ENCODE measurements at regions not wholly inside any gene's neighbourhood (a gene's known extent, or its start where the extent isn't known, plus 50 kb on each side); places are given as distances from the start of the nearest gene placed in this dataset.
A peak's percentile ranks its signal among the peaks of the same experiment; 100 is the strongest.

DNA sequence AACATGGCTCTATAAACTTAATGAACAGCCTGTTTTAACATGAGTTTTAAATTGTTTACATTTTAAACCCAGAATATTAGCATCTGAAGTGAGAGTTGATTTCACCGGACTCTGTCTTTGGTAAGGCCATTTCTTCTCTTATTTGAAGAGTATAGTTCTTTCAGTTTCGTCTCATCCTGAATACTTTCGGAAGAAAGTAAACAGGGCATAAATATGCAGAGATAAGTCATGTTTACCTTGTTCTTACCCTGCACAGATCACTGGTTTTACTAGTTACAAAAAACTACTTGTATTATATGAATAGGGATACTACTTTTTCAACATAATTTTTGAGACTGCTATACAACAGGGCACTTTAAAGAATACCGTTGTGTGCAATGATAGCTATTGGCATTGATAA is 656.3 kb upstream of the ZNF608 start:
- no peak for FAIRE-seq
- no peak for TF ChIP-seq POLR2AphosphoS5 (IDR thresholded peaks at IDR 0.05; ENCODE audit: low read depth, low read length)
- TF ChIP-seq POLR2A (IDR thresholded peaks at IDR 0.05; ENCODE audit: low read depth, low read length) = no peak
- no peak for TF ChIP-seq TAF1 (IDR thresholded peaks at IDR 0.05; ENCODE audit: borderline replicate concordance, low read depth, low read length)
- no peak for DNase-seq (ENCODE audit: insufficient read length)

DNA sequence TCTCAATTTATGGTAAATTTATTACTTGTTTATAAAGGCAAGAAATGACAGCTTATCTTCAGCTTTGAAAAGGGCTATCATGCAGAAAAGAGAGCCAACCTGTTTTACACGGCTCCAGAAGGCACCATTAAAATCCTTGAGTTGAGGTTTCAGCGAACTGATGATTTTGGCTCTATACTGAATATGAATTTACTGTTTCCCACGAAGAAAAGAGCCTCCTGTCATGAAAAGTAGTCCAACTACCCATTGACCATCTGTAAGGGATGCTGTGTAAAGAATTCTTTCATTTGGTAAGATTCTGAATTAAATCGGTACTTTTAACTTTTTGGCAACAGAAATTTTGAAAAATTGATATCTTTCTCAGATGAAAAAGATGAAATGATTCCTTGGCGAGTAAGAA is 657.6 kb upstream of the ZNF608 start:
- TF ChIP-seq POLR2AphosphoS5 (IDR thresholded peaks at IDR 0.05; ENCODE audit: low read depth, low read length) (no peak), POLR2A (IDR thresholded peaks at IDR 0.05; ENCODE audit: low read depth, low read length) (no peak), TAF1 (IDR thresholded peaks at IDR 0.05; ENCODE audit: borderline replicate concordance, low read depth, low read length) (no peak)
- DNase-seq (ENCODE audit: insufficient read length) (no peak), FAIRE-seq (no peak)

DNA sequence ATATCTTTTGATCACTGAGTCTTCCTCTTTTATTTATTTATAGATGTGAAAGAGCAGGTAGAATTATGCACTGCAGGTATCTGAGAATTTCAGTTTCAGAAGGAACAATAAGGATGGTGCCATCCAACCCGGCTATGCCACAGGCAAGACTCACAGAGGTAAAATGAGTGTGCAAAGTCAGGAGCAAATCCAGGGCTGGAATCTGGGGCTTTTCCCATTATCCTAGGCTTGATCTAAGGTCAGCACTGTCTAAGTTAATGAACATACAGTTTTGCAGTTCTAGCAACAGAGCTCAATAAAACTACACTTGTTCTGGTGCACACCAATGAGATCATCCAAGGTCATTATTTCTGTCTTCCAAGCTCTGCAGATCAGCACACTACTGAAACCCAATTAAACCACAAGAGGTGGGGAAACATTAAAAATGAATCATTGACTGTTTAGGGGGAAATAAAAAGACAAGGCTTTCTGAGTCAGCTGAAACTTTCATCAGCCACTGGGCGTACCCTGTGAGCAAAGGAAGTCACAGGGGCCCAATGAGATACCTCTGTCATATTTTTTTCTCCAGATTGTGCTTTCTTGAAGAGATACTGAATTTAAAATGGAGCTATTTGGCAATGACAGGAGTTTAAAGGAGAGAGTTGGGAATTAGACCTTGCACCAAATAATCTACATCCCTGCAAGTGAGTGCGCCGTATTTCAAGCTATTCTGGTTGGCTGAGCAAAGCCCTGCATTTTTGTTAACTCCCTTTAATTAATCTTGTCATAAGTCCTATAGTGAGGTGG is 662.2 kb upstream of the ZNF608 start:
- DNase-seq (ENCODE audit: insufficient read length) (no peak), FAIRE-seq (peak; percentile 38)
- TF ChIP-seq TAF1 (IDR thresholded peaks at IDR 0.05; ENCODE audit: borderline replicate concordance, low read depth, low read length) = no peak
- no peak for TF ChIP-seq POLR2A (IDR thresholded peaks at IDR 0.05; ENCODE audit: low read depth, low read length)
- no peak for TF ChIP-seq POLR2AphosphoS5 (IDR thresholded peaks at IDR 0.05; ENCODE audit: low read depth, low read length)

DNA sequence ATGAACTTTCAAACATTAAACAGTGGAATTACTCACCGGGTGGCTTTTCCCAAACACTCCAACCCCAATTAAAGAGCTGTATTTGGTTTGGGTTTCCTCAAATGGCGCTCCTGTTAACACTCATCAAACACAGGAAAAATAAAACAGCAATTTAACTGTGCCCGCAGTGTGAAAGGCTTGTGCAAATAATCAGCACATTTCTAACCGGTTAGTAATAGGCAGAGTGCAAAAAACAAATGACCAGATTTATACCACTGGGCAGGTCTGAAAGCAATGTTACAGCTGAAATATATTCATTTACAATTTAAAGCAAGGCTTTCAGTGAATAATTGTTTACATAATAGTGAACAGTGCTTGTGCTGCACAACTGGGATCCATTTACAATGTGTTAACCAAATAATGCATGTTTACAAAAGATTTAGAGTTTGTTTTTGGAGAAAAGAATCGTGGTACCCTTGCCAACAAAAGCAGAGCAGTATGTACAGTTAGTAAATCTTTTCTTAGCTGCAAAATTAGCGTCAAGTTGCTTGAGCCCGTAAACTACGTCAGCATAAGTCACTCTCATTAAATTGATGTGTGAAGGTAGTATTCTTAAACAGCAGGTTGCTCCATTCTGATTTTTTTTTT is 662.9 kb upstream of the ZNF608 start:
- TF ChIP-seq POLR2AphosphoS5 (IDR thresholded peaks at IDR 0.05; ENCODE audit: low read depth, low read length) (no peak), TAF1 (IDR thresholded peaks at IDR 0.05; ENCODE audit: borderline replicate concordance, low read depth, low read length) (no peak), POLR2A (IDR thresholded peaks at IDR 0.05; ENCODE audit: low read depth, low read length) (no peak)
- DNase-seq (ENCODE audit: insufficient read length) (no peak), FAIRE-seq (no peak)

DNA sequence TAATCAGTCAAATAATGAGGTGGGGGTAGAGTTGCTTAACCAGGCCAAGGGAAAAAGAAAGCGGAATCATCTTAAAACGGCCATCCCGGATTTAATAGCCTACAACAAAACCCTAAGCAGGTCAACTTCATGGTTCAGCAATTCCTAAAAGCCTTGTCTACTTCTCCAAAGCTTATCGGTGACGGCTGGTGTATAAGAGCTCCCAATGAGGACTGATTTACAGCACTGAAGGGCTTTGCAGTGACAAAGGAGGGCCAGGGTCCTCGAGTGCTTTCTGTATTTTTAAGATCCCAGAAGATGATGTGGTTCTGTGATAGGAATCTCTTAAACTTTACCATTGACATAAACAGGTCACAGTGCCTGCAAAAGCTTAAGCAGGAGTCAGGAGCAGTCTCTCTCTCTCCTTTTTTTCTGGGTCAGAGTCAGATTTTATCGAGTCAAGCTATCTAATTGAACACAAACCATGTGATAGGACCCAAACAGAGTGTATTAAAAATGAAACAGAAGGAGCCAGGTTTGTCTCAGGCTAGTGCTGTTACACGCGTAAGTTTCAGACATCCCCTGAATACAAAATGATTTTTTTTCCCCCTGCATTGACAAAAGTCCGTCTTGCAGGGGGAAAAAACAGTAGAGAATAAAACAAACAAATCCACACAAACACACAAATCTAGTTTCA is 663.6 kb upstream of the ZNF608 start:
- TF ChIP-seq TAF1 (IDR thresholded peaks at IDR 0.05; ENCODE audit: borderline replicate concordance, low read depth, low read length) (no peak), POLR2AphosphoS5 (IDR thresholded peaks at IDR 0.05; ENCODE audit: low read depth, low read length) (no peak), POLR2A (IDR thresholded peaks at IDR 0.05; ENCODE audit: low read depth, low read length) (no peak)
- DNase-seq (ENCODE audit: insufficient read length) = no peak
- FAIRE-seq = no peak

DNA sequence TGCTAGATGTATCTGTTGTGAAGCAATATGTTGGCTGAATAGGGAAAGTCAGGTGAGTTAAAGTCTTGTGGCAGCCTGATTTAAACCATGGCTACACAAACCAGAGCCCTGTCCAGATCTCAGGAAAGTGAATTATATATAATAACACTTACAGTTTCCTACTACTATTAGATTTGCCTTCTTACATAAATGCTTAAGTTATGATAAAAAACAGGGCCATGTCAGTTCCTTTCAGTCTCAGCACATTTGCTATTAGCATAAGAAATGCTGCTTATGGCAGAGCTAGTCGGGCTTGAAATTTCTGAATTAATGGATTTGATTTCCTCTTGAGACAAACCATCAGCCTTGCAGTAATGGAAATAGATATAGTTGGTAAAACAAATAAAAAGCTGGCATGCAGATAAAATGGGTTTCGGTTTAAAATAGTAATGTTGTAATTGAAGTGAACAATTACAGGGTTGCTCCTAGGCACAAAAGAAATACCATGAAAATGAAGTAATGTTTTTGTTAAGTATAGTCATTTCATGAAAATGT is 664.2 kb upstream of the ZNF608 start:
- DNase-seq (ENCODE audit: insufficient read length) = no peak
- FAIRE-seq = peak; percentile 56
- TF ChIP-seq TAF1 (IDR thresholded peaks at IDR 0.05; ENCODE audit: borderline replicate concordance, low read depth, low read length) (no peak), POLR2AphosphoS5 (IDR thresholded peaks at IDR 0.05; ENCODE audit: low read depth, low read length) (no peak), POLR2A (IDR thresholded peaks at IDR 0.05; ENCODE audit: low read depth, low read length) (no peak)

DNA sequence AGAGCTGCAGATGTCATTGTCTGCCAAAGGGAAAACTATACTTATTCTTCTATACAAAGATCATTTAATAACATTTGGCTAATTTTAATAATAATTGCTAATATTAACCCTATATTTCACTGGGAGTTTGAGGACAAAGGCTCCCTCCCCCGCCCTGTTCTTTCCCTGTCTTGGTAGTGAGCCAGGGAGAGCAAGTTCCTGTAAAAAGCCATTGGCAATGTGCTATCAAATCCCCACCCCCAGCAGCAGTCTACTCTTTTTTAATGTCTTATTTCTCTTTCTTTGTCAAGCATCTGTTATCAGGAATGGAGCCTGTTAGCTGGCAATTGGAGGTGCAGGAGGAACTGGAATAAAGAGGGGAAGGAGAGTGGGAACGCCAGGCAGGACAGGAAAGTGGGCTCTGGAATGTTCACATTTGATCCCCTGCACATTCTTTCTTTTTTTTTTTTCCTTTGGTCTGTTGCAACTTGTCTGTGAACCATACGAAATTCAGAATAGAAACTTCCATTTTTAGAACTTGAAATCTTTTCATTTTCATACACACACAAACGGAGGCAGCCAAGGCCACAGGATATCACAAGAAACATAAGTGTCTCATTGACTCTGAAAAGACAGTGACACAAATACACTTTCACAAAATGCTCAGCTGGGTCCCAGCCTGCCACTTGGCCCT is 664.8 kb upstream of the ZNF608 start:
- TF ChIP-seq TAF1 (IDR thresholded peaks at IDR 0.05; ENCODE audit: borderline replicate concordance, low read depth, low read length) = no peak
- TF ChIP-seq POLR2A (IDR thresholded peaks at IDR 0.05; ENCODE audit: low read depth, low read length) = no peak
- no peak for TF ChIP-seq POLR2AphosphoS5 (IDR thresholded peaks at IDR 0.05; ENCODE audit: low read depth, low read length)
- no peak for FAIRE-seq
- no peak for DNase-seq (ENCODE audit: insufficient read length)

GRCh38 chr5:125411744-125412560 is 665.5 kb upstream of the ZNF608 start:
- peak; percentile 16 for DNase-seq (ENCODE audit: insufficient read length)
- TF ChIP-seq POLR2AphosphoS5 (IDR thresholded peaks at IDR 0.05; ENCODE audit: low read depth, low read length) (no peak), TAF1 (IDR thresholded peaks at IDR 0.05; ENCODE audit: borderline replicate concordance, low read depth, low read length) (no peak), POLR2A (IDR thresholded peaks at IDR 0.05; ENCODE audit: low read depth, low read length) (no peak)
- peak; percentile 94 for FAIRE-seq

- FAIRE-seq = peak; percentile 67
- DNase-seq (ENCODE audit: insufficient read length) = no peak
- TF ChIP-seq POLR2AphosphoS5 (IDR thresholded peaks at IDR 0.05; ENCODE audit: low read depth, low read length) (no peak), POLR2A (IDR thresholded peaks at IDR 0.05; ENCODE audit: low read depth, low read length) (no peak), TAF1 (IDR thresholded peaks at IDR 0.05; ENCODE audit: borderline replicate concordance, low read depth, low read length) (no peak)
These were observed 666.4 kb upstream of the ZNF608 start for GRCh38 chr5:125412561-125413495.

Measured in GM12892 (cell line).